Activated T-cell treated with anti-CD3 and anti-CD28 coated beads for 24 hours (primary cell): ENCODE measurements at regions not wholly inside any gene's neighbourhood (a gene's known extent, or its start where the extent isn't known, plus 50 kb on each side); places are given as distances from the start of the nearest gene placed in this dataset.

Experiments
- DNase-seq: peaks from one replicate; pipeline ENCODE4 v3.0.0-alpha.2; 2020; ENCODE audit warnings: low read depth

DNA sequence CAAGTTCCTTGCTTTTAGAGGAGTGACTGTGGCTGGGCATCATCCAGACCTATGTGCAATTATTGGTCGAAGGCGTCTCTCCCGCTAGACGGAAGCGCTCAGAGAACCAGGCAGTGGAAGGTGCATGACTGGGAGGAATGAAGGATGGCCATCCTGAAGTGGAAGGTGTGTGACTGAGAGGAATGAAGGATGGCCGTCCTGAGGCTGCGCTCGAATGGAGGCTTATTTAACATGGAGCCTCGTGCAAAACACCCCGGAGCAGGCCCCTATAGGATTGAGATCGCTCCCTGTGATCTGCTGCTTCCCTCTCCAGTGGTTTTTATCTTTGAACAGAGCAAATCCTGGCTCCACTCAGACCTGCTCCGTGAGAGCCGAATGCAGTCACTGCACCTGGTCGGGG lies 140.2 kb upstream of the ID2 start:
- no peak for DNase-seq

DNA sequence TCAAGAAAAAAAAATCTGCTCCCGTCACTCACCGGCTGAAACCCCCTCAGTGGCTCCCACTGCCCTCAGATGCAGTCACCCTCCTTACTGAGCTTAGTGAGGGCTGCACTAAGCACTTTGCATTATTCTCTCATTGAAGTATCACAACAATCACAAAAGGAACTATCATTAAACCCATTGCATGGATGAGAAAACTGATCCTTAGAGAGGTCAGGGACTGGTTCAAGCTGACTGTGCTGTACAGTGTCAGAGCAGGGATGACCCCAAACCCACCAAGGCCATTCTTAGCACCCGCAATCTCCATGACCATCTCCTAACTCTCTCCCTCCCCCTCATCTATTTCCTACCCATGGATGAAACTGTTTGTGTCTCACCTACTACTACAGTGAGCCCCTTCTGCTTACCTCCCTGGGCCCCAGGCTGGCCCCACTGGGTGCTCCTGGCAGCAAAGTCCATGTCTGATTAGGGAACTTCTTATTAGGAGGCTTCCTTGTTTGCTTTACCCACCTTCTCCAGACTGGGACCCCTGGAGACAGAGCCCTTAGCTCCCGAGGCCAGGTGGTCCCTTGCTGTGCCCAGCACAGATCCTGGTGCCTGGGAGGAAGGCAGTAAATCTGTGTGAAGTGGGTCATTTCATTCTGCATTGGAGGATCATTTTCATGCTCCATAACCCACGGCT lies 139.3 kb upstream of the ID2 start:
- DNase-seq: no peak

DNA sequence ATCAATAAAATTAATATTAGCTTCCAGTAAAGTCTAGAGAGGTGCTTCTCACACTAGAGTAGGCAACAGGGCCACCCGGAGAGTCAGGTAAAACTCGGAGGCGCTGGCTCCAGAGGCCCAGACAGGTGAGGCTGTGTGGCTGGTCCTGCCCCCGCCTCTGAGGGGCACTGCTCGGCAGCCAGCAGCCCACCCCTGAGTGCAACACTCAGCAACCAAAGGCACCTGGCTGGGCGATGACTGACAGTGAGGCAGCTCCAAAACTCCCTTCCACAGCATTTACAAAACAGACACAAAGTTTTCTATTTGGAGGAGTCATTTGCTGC lies 138.8 kb upstream of the ID2 start:
- DNase-seq: no peak

DNA sequence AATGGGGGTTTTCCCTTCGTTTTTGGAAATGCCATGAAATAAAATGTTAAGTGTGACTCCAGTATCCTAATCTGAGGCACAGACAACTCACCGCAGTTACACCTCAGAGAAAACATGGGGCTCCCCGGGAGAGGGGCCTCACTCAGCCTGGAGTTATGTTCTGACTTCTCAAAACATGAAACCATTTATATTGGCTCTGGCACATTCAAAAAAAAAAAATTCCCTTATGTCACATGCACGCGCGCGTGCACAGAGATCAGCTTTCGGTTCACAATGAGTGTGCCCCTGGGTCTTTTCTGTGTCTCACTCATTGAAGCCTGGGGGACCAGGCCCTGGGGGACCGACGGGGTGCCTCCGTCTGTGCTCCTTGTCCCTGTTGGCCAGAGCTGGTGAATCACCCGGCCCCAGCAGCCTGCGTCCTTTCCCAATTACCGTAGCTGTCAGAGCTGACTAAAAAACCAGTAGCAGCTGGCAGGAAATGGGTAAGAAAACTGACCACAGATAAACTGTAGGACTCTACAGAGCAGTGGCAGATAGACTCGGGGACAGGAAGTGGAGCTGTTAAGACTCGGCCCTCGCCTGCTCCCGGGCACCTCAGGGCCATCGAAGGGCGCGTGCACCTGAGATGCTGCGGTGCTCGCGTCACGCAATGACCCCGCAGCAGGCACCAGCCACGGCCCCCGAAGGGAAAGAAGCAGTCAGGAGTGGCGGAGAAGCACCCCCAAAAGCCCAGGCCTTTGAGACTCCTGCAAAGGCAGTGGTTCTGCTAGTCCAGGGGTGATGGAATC lies 138.3 kb upstream of the ID2 start:
- DNase-seq: peak; percentile 75

DNA sequence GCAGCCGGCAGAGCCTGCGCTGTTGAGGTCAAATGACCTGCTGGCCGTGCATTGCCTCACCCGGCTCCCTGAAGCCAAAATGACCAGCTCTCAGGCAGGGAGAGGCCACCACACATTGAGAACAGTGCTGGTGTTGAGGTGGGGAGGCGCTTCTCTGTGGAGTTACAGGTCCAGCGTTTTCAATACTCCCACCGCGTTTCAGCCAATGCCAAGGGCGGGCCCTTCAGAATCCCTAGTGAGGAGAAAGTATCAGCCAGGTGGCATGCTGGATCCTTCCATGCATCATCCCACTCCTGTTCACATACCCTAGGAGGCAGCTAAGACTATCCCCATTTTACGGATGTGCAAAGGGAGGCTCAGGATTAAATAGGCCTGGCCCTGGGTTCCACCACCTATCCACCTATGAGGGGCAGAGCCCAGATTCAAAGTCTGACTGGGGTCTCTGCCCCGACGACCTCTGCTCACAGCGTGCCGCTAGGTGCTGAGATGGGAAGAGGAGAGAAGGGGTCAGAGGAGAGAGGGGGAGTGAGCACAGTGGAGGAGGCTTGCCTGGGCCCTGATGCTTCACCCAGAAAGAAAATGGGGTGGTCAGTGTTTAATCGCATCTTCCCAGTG lies 137.6 kb upstream of the ID2 start:
- DNase-seq: no peak

DNA sequence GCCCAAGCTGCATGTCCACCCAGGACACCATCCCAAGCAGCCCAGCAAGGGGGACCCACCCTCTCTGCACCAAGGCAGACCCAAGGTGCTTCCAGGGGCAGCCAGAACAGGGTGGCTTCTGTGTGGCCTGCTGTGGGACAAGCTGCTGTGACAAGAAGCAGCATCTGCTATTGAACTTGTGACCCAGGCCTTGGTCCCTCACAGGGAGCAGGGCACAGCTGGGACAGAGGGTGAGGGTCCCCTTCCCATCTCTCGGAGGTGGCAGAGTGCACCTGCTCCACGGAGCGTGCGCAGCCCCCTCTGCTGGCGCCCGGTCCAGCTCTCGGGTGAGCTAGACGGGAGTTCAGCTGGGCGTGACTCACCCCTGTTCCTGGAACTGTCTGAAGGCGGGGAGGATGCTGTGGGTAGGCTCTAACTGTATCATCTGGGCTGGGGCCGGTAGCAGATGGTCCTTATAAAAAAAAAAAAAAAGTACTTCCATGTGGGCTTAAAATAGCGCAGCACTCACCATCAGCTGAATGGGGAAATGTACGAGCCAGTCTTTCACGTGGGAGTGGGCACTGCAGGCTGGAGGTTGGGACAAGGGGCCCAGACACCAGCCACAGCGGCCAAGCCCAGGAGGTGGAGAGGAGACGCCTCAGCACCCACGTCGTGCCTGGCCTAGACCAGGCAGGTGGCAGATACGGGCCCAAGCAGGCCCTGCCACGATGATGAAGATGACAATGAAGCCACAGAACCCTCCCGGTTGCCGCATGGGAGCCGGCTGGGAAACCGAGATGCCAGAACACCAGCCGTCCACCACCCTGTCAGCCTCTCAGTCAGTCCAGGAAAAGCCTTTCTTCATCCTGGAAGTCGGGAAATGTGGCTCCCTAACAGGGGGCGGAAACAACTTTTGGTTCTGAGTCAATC lies 136.8 kb upstream of the ID2 start:
- peak; percentile 86 for DNase-seq

DNA sequence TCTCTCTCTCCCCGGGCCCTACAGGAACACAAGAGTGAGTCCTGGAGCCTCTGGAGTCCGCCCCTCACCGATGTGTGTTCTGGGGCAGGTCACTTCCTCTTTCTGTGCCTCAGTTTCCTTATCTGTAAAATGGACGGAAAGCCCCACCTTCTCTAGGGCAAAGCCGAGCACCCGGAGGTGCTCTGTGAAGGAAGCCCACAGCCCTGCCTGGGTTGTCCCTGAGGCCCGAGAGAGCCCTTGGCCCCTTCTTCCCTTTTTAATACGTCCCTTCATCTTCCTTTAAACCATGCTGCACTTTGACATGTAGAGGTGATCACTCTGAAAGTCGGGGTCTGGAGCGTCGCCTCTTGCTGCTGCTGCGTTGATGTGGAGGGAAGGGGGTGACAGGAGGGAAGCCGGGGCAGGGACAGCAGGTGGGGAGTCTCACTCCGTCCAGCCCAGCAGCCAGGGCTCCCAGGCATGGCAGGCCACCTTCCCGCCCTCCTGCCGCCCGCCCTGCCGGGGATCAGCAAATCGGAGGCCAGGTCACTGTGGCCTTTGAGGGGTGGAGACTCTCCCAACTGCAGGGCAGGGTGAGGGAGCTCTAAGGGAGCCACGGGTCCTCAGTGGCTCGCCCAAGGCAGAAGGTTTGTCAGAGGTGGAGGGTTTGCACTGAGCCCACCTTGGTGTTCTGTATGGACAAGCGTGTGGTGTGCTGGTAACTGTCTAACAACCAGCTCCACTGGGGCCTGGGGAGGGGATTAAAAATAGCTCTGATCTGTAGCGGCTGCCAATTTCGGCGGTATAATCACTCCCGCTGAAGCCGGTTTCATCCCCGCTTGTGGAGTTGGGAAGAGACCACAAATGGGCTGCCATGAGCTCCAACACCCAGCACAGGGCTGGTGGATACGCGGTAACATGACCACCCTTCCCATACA lies 135.9 kb upstream of the ID2 start:
- DNase-seq: no peak

DNA sequence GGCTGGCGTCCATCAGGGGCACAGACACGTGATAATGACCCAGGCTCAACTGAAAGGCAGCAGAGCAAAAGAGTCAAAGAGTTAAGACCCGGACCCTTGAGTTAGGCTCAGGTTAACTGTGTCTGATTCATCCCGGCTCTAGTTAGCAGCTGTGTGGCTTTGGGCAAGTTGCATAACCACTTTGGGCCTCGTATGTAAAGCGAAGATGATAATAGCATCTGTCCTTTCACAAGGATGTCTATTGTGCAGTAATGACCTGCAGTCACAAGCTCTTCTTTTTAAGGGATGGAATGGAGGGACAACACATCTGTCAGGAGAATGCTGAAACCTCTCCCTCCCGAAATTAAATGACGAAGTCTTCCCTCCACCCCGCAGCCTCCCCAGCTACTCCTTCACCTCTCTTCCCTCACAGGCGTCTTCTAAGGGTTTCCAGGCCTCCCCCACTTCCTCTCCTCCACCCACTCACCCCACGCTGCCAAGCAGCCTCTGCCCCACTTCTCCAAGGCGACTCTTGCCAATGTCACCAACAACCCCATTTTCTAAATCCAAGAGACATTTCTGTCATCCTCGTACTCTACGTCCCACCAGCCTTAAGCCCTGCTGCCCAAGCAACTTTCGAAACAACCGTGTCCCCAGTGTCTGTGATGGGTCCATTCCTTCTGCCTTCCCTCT lies 135.1 kb upstream of the ID2 start:
- no peak for DNase-seq

DNA sequence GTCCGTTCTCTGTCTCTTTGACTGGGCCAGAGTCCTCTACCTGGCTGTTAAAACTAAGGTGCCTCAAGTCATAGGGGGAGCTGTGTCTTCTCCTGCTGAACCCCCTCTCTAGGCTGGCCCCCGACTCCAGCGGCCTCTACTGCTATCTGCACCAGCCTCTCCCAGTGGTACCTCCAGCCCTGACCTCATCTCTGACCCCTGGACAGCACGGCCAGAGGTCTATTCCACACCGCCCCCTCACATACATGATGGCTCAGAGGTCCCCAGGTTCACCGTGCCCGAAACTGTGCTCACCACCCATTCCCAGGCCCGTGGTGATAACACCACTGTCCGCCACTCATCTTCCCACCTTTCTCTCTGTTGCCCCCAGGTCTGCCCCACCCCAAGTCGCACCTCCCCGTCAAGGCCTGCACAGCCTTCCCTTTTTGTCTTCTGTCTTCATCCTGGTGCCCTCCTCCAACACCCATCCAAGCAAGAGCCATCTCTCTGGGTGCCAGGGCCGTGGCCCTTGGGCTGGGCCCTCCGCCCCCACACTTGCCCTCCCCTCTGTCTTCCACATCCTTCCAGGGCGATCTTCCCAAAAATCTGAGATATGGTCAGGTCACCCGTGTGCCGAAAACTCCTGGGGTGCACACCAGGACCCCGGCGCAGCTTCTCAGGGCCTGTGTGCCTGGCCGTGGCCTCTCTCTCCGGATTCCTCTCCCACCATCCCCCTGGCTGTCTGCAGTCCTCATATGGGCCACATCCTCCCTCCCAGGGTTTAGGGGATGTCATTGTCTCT lies 134.4 kb upstream of the ID2 start:
- no peak for DNase-seq

DNA sequence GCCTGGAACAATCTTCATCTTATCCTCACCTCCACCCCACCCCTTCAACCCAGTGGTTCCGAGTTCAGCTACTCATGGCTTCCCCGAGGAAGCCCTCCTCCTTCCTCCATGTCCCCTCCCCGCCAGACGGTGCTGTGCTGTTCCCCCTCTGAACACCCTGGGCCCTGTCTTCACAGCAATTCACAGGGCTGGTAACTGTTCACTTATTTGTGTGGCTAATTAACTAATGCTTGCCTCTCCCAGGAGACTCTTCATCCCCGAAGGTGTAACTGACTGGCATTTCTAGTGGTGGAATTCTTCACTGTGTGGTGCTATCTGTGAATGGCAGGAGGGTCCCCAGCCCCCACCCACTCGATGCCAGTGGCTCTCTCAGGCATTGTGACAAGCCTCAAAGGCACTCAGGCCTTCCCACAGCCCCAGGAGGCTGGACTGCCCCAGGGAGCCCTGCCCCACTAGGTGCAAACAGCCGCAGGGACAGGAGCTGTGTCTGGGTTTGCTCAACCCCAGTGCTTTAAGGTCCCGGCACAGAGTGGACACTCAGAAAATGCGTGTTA lies 133.7 kb upstream of the ID2 start:
- no peak for DNase-seq

DNA sequence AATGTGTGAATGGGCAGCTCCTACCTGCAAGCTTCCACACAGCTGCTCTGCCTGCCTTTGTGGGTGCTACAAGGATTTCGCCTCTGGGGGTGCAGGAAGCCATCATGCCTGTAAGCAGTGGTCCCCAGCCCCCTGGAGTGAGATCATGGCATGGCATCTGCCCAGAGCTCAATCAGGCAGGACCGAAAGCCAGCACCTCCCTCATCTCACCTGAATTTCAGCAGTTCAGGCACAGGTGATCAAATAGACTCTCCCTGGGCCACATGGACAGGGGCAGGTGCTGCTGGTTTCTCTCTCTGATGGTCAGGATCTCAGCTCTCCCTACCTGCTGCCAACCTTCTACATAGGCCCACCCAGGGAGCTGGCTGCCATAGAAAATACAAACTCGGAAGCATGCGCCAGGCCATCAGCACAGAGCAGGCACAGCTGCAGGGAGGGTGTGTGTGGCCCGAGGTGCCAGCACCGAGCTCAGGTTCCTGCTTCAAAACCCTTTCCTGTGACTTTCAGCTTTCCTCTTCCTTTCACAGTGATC lies 133.2 kb upstream of the ID2 start:
- no peak for DNase-seq

DNA sequence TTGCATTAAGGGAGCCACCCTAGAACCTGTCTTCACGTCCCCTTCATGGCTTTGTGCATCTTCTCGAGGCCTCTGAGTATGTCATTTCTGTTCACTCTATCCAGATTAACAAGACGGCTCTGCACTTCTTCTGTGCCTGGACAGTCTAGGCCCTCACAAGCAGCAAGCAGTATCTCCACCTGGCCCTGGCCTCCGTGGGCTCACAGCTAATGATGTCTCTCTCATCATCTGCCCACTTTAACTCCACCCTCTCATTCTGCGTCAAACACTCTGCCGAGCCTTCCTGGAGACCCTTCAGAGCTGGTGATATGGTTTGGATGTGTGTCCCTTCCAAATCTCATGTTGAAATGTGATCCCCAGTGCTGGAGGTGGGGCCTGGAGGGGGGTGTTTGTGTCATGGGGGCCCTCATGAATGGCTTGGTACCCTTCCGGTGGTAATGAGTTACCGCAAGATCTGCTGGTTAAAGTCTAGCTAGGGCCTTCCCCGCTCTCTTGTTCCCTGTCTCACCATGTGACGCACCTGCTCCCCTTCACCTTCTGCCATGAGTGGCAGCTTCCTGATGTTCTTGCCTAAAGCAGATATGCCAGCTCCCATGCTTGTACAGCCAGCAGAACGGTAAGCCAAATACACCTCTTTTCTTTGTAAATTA lies 132.5 kb upstream of the ID2 start:
- no peak for DNase-seq

DNA sequence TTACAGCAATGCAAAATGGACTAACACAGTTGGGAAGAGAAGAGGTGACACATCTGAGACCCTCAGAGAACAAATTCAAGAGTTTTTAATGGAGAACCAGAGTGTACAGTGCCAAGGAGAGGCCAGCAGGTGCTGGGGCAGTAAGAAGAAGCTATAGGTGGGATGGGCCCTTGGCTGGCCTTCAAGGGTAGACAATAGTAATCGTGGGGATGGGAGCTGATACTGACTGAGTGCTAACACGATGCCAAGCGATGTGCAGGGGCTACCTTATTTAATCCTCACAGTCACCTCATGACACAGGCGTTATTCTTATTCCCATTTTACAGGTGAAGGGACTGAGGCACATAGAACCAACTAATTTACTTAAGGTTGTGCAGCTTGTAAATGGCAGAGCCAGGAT lies 131.9 kb upstream of the ID2 start:
- DNase-seq: no peak

DNA sequence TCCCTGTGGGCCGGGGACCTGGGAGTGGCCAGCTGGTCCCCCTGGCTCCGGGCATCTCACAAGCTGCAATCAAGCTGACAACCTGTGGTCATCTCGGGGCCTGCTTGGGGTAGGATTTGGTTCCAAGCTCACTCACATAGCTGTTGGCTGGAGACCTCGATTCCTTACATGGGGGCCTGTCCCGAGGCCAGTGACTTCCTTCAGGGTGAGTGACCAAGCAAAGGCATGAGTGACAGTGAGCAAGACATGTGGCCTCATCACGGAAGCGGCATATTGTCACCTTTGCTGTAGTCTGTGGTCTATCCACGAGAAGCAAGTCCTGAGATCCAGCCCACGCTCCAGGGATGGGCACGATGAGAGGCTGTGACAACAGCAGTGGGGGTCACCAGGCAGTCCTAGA lies 131.4 kb upstream of the ID2 start:
- no peak for DNase-seq

DNA sequence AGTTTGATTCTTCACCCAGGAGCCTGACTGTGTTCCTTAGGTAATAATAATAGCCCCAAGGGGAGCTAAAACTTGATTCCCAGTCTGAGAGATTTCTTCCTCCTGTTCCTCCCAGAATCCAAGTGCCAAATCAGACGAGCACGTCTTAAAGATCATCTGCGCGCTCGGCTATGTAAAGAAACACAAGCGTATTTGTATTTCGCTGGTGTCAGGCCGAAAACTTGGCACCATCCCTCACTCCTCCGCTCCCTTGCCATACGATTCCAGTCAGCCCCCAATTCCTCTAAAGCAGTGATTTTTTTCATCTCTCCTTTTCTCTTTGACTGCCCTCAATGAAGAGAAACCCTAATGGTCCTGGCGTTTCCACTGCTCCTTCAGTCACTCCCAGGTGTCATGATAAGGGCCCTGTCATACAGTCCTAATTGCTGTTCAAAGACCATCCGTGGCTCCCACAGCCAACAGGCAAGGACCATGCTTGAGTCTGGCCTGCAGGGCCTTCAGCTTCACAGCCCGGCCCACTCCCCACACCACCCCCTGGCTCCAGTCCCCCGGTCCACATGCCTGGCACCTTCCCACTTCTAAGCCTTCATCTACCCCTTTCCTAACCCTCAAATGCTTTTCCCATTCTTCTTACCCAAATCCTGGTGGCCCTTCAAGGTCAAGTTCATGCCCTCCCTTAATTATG lies 130.8 kb upstream of the ID2 start:
- DNase-seq: no peak

DNA sequence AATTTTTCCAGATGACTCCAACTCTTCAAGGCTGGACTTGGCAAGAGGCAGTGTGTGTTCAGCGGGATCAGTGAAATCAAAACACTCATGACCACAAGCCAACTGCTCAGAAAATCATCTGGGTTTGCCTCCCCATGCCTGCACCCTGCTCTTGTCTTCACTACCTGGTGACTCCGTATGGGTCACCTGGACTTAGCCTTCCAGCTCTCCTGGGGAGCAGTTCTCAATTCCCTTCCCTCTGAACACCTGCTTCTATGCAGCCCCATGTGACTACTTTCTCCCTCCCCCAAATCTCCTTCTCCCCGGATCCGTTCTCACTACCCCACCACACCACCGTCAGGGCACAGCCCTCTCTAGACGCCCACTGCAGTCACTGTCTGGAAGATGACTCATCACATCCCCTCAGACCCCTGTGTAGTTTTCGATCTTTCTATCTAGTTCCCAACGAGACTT lies 130.2 kb upstream of the ID2 start:
- no peak for DNase-seq

DNA sequence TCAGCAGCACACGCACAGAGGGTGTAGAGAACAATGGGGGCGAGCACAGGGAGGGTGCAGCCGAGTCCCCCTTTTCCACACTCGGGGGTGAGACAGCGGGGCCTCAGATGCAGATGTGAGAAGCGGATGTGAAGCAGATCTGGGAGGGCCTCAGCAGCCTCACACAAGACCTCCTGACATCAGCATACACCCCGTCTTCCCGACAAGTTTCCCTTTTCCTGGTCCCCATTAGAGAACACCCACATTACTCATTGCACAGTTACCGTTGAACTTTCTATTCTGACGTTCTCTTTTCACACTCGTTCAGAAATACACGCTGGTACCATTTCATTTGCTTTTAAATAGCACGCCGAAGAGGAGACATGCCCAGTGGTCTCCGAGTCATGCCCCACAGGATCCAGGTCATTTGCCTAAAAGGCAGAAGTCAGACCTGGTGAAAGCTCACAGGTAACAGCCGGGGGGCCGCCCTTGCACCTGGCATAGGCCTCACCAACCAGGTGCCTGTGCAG lies 129.5 kb upstream of the ID2 start:
- no peak for DNase-seq

DNA sequence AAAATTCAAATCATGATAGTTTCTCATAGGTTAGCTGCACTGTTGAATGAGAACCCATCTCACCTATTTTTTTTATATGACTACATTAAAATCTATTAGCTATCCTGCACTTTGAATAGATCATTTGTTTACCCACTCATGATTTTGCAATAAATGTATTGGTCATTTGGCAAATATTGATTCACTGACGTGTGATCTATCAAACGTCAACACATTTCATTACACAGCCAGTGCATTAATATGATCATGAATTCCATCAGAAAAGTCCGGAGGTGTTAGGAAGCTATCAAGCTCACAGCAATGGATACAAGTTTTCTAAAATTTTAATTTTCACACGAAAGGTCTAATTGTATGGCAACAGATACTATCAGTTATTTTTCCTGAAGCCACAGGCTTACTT lies 128.2 kb upstream of the ID2 start:
- no peak for DNase-seq
